LNCaP clone FGC (cell line): ENCODE measurements at regions not wholly inside any gene's neighbourhood (a gene's known extent, or its start where the extent isn't known, plus 50 kb on each side); places are given as distances from the start of the nearest gene placed in this dataset.

Experiments
- DNase-seq: peaks from one replicate; pipeline ENCODE4 v3.0.0-alpha.2; 2011; ENCODE audit warnings: low read depth
- H3K4me3 ChIP-seq: 2 replicates; pipeline ENCODE4 v1.5.1; 2011; ENCODE audit warnings: mild to moderate bottlenecking, low read depth, low read length, control low read depth
- CTCF ChIP-seq: IDR thresholded peaks from 2 replicates; pipeline ENCODE4 v1.5.1; 2012; ENCODE audit warnings: mild to moderate bottlenecking; ENCODE audit not compliant: control insufficient read depth, insufficient read depth; ENCODE audit errors: extremely low read depth

DNA sequence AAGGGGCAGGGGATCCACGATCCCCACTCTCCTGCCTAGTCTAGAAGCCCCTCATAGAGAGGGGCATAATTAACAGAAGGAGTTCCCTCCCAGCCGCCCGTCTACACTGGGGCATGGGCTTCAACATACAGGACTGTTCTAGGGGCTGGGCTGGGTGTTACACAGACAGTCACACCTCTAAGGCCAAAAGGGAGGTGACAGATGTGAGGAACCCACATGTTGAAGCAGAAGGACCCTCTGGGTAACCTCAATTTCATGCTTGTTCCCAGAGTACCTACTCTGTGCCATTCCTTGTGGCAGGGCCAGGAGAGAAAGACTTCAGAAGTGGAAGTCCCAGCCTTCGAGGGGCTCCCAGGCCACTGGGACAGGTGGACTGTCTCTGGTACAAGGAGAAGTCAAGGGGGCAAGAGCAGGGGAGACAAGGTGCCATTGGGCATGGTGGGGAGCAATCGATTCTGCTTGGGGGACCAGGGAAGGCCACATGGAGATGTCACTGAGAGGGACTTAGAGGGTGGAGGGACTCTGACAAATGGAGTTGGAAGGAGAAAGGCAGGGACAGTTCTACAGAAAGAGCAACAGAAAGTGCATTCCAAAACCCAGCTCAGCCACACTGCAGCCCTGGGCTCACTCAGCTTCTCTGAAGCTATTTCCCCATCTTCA lies 71.3 kb downstream of the CPN2 start:
- no peak overlapping the region for H3K4me3 ChIP-seq
- no peak for TF ChIP-seq CTCF
- no peak for DNase-seq

GRCh38 chr3:194280777-194281176 lies 70.4 kb downstream of the CPN2 start:
- DNase-seq = no peak
- H3K4me3 ChIP-seq = no peak overlapping the region

DNA sequence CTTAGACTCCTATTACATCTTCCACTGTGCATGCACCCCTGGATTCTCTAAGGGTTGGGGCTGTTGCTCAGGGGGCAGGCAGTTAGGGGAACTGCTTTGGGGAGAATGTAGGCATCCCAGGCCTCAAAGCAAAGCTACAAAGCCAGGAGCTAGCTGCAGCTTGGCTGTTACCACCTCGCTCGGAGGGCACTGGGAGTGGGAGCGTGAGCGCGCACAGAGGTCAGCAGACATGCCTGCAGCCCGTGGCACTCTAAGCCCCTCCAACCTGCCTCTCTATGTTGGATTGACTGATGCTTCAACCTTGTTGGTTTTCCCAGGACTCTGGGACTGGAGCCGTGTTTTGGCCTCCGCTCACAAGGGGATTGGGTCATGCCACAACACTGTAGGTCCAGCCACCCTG lies 69.8 kb downstream of the CPN2 start:
- TF ChIP-seq CTCF = no peak
- no peak overlapping the region for H3K4me3 ChIP-seq
- no peak for DNase-seq

More at GRCh38 chr3:194280777-194281176, 70.4 kb downstream of the CPN2 start:
- no peak for TF ChIP-seq CTCF

DNA sequence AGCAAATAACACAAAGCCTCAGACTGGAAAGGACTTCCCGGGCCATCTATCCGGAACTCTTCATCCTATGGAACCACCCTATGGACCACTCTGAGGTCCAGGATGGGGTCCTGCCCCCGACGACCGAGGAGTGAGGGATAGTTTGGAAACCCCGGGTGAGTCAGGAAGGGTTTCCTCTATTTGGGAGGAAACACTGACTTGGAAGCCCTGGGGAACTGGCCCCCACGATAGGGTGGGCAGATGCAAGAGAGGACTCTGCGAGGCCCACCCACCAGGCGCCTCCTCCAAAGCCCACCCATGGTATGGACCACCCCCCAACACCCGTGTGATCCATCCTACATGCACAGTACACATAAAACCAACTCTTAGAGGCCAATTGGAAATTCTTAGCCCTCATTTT lies 69.4 kb downstream of the CPN2 start:
- TF ChIP-seq CTCF = no peak
- no peak overlapping the region for H3K4me3 ChIP-seq
- no peak for DNase-seq

GRCh38 chr3:194282436-194283122 lies 68.5 kb downstream of the CPN2 start:
- no peak for TF ChIP-seq CTCF
- no peak overlapping the region for H3K4me3 ChIP-seq
- no peak for DNase-seq

- TF ChIP-seq CTCF = no peak
- no peak for DNase-seq
- H3K4me3 ChIP-seq = no peak overlapping the region
Observed at GRCh38 chr3:194283221-194284006, 67.7 kb downstream of the CPN2 start.
